Peyer's patch (tissue), 4 donors: ENCODE measurements at regions not wholly inside any gene's neighbourhood (a gene's known extent, or its start where the extent isn't known, plus 50 kb on each side); places are given as distances from the start of the nearest gene placed in this dataset.

Source experiments
- DNase-seq, 3 donors: peaks; one replicate each; pipeline ENCODE4 v3.0.0-alpha.2; 2017 to 2019
- H3K27ac ChIP-seq, 4 donors: fragments of 200-600 bp; sonication (generic); one replicate each; pipeline ENCODE4 v1.5.1; 2016 to 2019
- H3K27me3 ChIP-seq, 2 donors: fragments of 200-600 bp; sonication (generic); one replicate each; pipeline ENCODE4 v1.5.1; 2019
- H3K36me3 ChIP-seq, 3 donors: fragments of 200-600 bp; sonication (generic); one replicate each; pipeline ENCODE4 v1.5.1; 2016 to 2019
- H3K4me1 ChIP-seq, 4 donors: fragments of 200-600 bp; sonication (generic); one replicate each; pipeline ENCODE4 v1.5.1; 2016 to 2019
- H3K4me3 ChIP-seq, 4 donors: fragments of 200-600 bp; sonication (generic); 1 replicate in 3 of 4; 2 replicates in 1 of 4; pipeline ENCODE4 v1.5.1; 2016 to 2019; ENCODE audit warnings: mild to moderate bottlenecking in 1 of 4
- H3K9me3 ChIP-seq, 4 donors: fragments of 200-600 bp; sonication (generic); one replicate each; pipeline ENCODE4 v1.5.1; 2016 to 2019; ENCODE audit warnings: mild to moderate bottlenecking in 1 of 4
- CTCF ChIP-seq, 6 experiments: fragments of 450-650 bp in 4 of 6; fragments of 200-600 bp in 2 of 6; sonication (generic) in 1 of 6; IDR thresholded peaks; one replicate each; pipeline ENCODE4 v1.5.1; 2017 to 2019; ENCODE audit warnings: antibody characterized with exemption in 6 of 6, mild to moderate bottlenecking in 3 of 6, moderate library complexity in 1 of 6
- POLR2A ChIP-seq, 2 donors: fragments of 450-650 bp; IDR thresholded peaks; one replicate each; pipeline ENCODE4 v1.5.1; 2017; ENCODE audit warnings: antibody characterized with exemption in 2 of 2, mild to moderate bottlenecking in 2 of 2, moderate library complexity in 2 of 2

- Histone ChIP-seq H3K4me3 (no peak overlapping the region), H3K36me3 (no peaks in the 10 kb centered on the region), H3K9me3 (no peaks in the 10 kb centered on the region), H3K27ac (no peak overlapping the region), H3K4me1 (no peaks in the 10 kb centered on the region), H3K27me3 (no peaks in the 10 kb centered on the region)
- no peak for TF ChIP-seq POLR2A (IDR thresholded peaks at IDR 0.05)
- no peak for TF ChIP-seq CTCF (IDR thresholded peaks at IDR 0.05)
- no peak for DNase-seq
Observed at GRCh38 chr1:222334026-222334680, 213.8 kb downstream of the HHIPL2 start.

- H3K4me1 ChIP-seq = no peaks in the 10 kb centered on the region
- no peaks in the 10 kb centered on the region for H3K9me3 ChIP-seq
- no peaks in the 10 kb centered on the region for H3K27me3 ChIP-seq
- TF ChIP-seq CTCF (IDR thresholded peaks at IDR 0.05) (no peak), POLR2A (IDR thresholded peaks at IDR 0.05) (no peak)
- DNase-seq = no peak
- H3K27ac ChIP-seq = no peak overlapping the region
- H3K36me3 ChIP-seq = no peaks in the 10 kb centered on the region
- H3K4me3 ChIP-seq = no peak overlapping the region
Observed at GRCh38 chr1:222331765-222332164, 216.1 kb downstream of the HHIPL2 start.

- no peaks in the 10 kb centered on the region for H3K9me3 ChIP-seq
Observed at GRCh38 chr1:222331340-222331739, 216.6 kb downstream of the HHIPL2 start.

GRCh38 chr1:222329493-222330045 is 218.3 kb downstream of the HHIPL2 start:
- Histone ChIP-seq H3K9me3 (no peaks in the 10 kb centered on the region), H3K4me1 (no peaks in the 10 kb centered on the region), H3K4me3 (no peak overlapping the region), H3K27ac (no peak overlapping the region), H3K36me3 (no peaks in the 10 kb centered on the region), H3K27me3 (no peaks in the 10 kb centered on the region)
- DNase-seq = no peak
- TF ChIP-seq POLR2A (IDR thresholded peaks at IDR 0.05) (no peak), CTCF (IDR thresholded peaks at IDR 0.05) (no peak)

More at GRCh38 chr1:222331340-222331739, 216.6 kb downstream of the HHIPL2 start:
- DNase-seq = no peak
- Histone ChIP-seq H3K4me1 (no peaks in the 10 kb centered on the region), H3K4me3 (no peak overlapping the region), H3K27me3 (no peaks in the 10 kb centered on the region), H3K36me3 (no peaks in the 10 kb centered on the region), H3K27ac (no peak overlapping the region)
- TF ChIP-seq CTCF (IDR thresholded peaks at IDR 0.05) = no peak
- TF ChIP-seq POLR2A (IDR thresholded peaks at IDR 0.05) = no peak

GRCh38 chr1:222326710-222327036 is 221.2 kb downstream of the HHIPL2 start:
- Histone ChIP-seq H3K4me3 (no peak overlapping the region), H3K4me1 (no peaks in the 10 kb centered on the region), H3K27ac (no peak overlapping the region), H3K36me3 (no peaks in the 10 kb centered on the region), H3K9me3 (no peaks in the 10 kb centered on the region), H3K27me3 (no peaks in the 10 kb centered on the region)
- no peak for DNase-seq
- TF ChIP-seq POLR2A (IDR thresholded peaks at IDR 0.05) = no peak
- no peak for TF ChIP-seq CTCF (IDR thresholded peaks at IDR 0.05)
